ENCODE measurements at regions not wholly inside any gene's neighbourhood (a gene's known extent, or its start where the extent isn't known, plus 50 kb on each side); places are given as distances from the start of the nearest gene placed in this dataset.
"Not testable (repeated sequence)": the region's sequence is repeated elsewhere in the genome, so short reads cannot be mapped to it uniquely, and the experiment has no call there.

DNA sequence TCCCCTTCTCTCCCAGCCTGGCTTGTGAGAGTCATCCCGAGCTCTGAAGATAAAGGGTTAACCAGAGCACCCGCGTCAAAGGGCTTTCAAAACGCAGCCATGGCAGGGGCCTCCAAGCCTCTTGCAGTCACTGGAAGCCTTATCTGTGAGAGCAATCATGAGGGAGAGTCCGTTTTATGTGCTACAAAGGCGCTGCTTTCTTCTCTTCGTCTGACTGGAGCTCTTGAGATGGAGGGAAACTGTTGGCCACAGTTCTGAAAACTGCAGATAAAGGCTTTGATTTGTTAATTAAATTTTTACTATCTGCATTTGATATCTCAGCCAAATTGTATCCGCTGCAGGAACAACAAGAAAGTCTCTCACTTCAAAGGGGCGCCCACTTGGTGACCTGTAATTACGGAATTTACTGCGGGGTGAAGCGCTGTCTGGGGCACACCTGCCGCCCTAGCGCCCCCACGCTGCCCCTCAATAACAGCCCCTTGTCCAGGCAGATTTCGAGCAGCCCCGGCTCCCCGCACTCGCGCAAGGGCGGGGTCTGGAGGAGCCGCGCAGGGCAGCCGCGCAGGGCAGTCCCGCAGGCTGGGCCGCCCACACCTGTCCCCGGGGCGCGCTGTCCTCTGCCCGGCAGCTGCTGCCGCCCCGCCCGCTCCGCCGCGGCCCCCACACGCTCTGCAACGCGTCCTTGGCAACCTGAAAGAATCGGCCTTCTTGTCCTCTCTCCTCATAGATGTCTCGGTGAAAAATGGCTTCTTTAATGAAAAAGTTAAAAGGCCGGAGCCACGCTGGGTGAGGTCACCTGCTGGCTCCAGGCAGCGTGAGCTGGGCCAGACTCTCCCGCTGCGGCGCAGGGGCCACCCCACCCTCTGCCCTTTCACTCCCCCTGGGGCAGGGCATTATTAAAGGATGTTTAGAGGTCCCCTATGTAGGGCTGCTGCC lies 217.9 kb downstream of the VAPA start:
- no peaks in the 10 kb centered on the region for H3K27me3 Mint-ChIP-seq
- H3K4me1 Mint-ChIP-seq (ENCODE audit: unreplicated experiment) = peaks cover 54% of the 10 kb centered on the region
- no peaks in the 10 kb centered on the region for H3K36me3 Mint-ChIP-seq
- no peaks in the 10 kb centered on the region for H3K9me3 Mint-ChIP-seq
- H3K27ac Mint-ChIP-seq = peak overlapping the region; percentile 71
- peak; percentile 76 for DNase-seq (ENCODE audit: extremely low spot score, unreplicated experiment)
- TF ChIP-seq, protein P1, sequence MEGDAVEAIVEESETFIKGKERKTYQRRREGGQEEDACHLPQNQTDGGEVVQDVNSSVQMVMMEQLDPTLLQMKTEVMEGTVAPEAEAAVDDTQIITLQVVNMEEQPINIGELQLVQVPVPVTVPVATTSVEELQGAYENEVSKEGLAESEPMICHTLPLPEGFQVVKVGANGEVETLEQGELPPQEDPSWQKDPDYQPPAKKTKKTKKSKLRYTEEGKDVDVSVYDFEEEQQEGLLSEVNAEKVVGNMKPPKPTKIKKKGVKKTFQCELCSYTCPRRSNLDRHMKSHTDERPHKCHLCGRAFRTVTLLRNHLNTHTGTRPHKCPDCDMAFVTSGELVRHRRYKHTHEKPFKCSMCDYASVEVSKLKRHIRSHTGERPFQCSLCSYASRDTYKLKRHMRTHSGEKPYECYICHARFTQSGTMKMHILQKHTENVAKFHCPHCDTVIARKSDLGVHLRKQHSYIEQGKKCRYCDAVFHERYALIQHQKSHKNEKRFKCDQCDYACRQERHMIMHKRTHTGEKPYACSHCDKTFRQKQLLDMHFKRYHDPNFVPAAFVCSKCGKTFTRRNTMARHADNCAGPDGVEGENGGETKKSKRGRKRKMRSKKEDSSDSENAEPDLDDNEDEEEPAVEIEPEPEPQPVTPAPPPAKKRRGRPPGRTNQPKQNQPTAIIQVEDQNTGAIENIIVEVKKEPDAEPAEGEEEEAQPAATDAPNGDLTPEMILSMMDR (conservative IDR thresholded peaks at IDR 0.05) = no peak
- peak overlapping the region; percentile 79 for H3K4me3 Mint-ChIP-seq

DNA sequence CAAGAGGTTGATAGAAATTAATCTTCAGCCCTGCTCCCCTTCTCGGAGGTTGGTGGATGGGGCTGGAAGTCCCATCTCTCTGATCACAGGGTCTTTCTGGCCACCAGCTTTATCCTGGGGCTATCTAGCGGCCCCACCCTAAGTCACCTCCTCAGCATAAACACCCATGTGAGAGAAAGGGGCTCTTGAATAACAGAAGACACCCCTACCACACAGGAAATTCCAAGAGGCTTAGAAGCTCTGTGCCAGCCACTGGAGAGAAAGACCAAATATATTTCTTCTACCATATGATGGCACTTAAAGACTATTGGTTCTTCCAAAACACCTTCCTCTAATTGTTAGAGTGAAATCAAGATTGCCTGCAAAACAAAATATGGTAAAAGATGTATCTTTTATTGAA lies 219.7 kb downstream of the VAPA start:
- no peaks in the 10 kb centered on the region for H3K9me3 Mint-ChIP-seq
- H3K4me1 Mint-ChIP-seq (ENCODE audit: unreplicated experiment) = peaks cover 47% of the 10 kb centered on the region
- no peaks in the 10 kb centered on the region for H3K36me3 Mint-ChIP-seq
- TF ChIP-seq, protein P1 (conservative IDR thresholded peaks at IDR 0.05) = no peak
- no peak overlapping the region for H3K4me3 Mint-ChIP-seq
- no peak for DNase-seq (ENCODE audit: extremely low spot score, unreplicated experiment)
- H3K27ac Mint-ChIP-seq = no peak overlapping the region
- H3K27me3 Mint-ChIP-seq = no peaks in the 10 kb centered on the region

DNA sequence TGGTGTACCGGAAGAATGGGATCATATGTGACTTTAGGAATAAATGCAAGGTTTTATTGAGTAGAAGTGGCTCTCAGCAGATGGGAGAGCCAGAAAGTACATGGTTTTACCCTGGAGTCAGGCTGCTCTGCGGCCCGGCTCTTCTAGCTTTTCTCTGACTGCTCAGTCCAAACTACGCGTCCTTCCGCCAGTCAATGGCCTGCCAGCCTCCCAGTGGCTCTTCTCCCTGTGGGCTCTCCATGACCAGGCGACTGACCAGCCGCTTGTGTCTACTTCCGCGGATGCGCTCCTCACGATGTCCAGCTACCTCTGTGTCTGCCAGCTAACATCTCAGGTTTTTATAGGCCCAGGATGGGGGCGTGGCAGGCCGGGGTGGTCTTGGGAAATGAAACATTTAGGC lies 220.4 kb downstream of the VAPA start:
- Mint-ChIP-seq H3K9me3 (no peaks in the 10 kb centered on the region), H3K36me3 (no peaks in the 10 kb centered on the region), H3K4me3 (no peak overlapping the region), H3K4me1 (ENCODE audit: unreplicated experiment) (peaks cover 42% of the 10 kb centered on the region), H3K27me3 (no peaks in the 10 kb centered on the region), H3K27ac (no peak overlapping the region)
- DNase-seq (ENCODE audit: extremely low spot score, unreplicated experiment) = no peak
- TF ChIP-seq, protein P1 (conservative IDR thresholded peaks at IDR 0.05) = no peak

DNA sequence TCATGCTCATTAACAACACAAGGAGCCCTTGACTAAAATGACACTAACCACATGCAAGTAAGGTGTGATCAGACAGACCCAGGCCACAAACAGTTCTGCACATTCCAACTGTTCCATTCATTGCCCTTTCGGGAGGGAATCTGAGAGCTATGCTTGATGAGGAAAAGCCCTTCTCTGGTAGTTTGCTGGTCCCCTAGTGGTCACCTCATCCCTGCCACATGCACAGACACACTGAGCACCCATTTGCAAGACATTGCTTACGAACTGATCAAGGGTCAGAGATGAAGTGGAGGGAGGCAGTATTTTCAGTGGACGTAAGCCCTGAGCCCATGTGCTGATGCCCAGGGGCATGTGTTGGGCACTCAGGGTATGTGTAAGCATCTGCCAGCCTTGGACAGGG lies 220.9 kb downstream of the VAPA start:
- not testable (repeated sequence) for H3K27me3 Mint-ChIP-seq; H3K9me3 Mint-ChIP-seq; H3K27ac Mint-ChIP-seq; H3K4me3 Mint-ChIP-seq; H3K36me3 Mint-ChIP-seq; DNase-seq (ENCODE audit: extremely low spot score, unreplicated experiment)
- peaks cover 41% of the 10 kb centered on the region for H3K4me1 Mint-ChIP-seq (ENCODE audit: unreplicated experiment)

DNA sequence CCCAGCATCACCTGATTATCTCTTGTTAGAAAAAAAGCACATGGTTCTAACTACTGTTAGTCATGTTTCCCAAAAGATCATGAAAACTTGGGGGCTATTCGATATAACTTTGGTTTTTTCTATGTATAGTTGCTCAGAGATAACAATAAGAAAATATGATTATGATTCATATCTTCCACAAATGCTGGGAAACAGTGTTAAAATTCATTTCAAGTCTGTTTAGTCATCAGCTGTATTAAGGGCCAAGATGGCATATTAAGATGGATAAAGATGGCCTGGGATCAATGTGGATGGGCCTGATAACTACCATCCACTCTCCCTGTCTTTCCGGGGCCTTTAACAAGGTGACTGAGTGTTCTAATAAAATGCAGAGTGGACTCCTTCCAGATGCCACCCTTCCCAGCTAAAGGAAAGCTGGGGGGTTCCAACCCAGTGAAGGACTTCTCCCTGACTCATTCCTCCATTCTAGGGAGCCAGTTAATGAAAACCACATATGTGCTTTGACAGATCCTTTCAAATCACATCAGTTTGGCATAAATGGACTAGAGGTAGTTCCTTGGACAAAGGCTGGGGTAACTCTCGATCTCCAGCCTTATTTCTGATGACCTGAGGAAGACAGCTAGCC lies 221.6 kb downstream of the VAPA start:
- no peak for DNase-seq (ENCODE audit: extremely low spot score, unreplicated experiment)
- TF ChIP-seq, protein P1 (conservative IDR thresholded peaks at IDR 0.05) = no peak
- Mint-ChIP-seq H3K4me3 (no peak overlapping the region), H3K4me1 (ENCODE audit: unreplicated experiment) (peaks cover 41% of the 10 kb centered on the region), H3K36me3 (peaks cover 4% of the 10 kb centered on the region), H3K27ac (no peak overlapping the region), H3K9me3 (no peaks in the 10 kb centered on the region), H3K27me3 (no peaks in the 10 kb centered on the region)

DNA sequence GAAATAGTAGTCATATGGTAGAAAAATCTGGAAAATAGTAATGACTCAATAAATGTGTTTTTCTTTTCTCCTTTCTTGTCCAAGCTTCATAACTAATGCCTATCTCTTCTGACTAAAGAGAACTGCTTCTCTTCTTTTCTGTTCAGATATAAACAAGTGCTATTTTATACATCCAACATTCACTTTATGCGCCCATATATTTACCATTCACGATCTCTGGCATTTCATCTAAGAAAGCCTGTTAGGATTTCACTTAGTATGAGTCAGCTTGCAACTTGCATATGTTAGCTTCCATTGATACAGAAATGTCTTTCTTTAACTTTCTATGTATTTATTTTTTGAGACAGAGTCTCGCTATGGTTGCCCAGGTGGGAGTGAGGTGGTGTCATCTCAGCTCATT lies 224.9 kb downstream of the VAPA start:
- peaks cover 4% of the 10 kb centered on the region for H3K36me3 Mint-ChIP-seq
- no peak overlapping the region for H3K27ac Mint-ChIP-seq
- H3K4me1 Mint-ChIP-seq (ENCODE audit: unreplicated experiment) = peaks cover 41% of the 10 kb centered on the region
- TF ChIP-seq, protein P1 (conservative IDR thresholded peaks at IDR 0.05) = no peak
- no peak overlapping the region for H3K4me3 Mint-ChIP-seq
- no peaks in the 10 kb centered on the region for H3K27me3 Mint-ChIP-seq
- no peak for DNase-seq (ENCODE audit: extremely low spot score, unreplicated experiment)
- no peaks in the 10 kb centered on the region for H3K9me3 Mint-ChIP-seq

Measured in type B pancreatic cell (in vitro differentiated cells).